WTC11 (cell line): ENCODE measurements at regions not wholly inside any gene's neighbourhood (a gene's known extent, or its start where the extent isn't known, plus 50 kb on each side); places are given as distances from the start of the nearest gene placed in this dataset.

Experiments used
- ATAC-seq: fragments of 200-7000 bp; cut with Tn5 transposase; 2 replicates; pipeline ENCODE4 v1.10.0; 2021; ENCODE audit warnings: mild to moderate bottlenecking, moderate library complexity
- CTCF ChIA-PET: fragments of 300-600 bp; sonication (Branson Sonifier 250); formaldehyde crosslinking; loops from one replicate; lab custom pipeline; 2021; ENCODE audit warnings: antibody characterized with exemption; lab: Charles Lee
- POLR2A ChIA-PET: fragments of 350-600 bp; sonication (Branson Sonifier 250); formaldehyde crosslinking; loops from one replicate; lab custom pipeline; 2021; ENCODE audit warnings: antibody characterized with exemption; lab: Charles Lee
- DNase-seq: peaks from one replicate; pipeline ENCODE4 v3.0.0; 2021; ENCODE audit warnings: low spot score
- H3K27ac Mint-ChIP-seq: 2 replicates; pipeline ENCODE4 v1.8.0; 2021; ENCODE audit warnings: mixed read lengths
- H3K27me3 Mint-ChIP-seq: 2 replicates; pipeline ENCODE4 v1.8.0; 2021; ENCODE audit warnings: low read depth, mild to moderate bottlenecking, moderate library complexity, mixed read lengths
- H3K36me3 Mint-ChIP-seq: 2 replicates; pipeline ENCODE4 v1.8.0; 2021; ENCODE audit warnings: mixed read lengths
- H3K4me1 Mint-ChIP-seq: 2 replicates; pipeline ENCODE4 v1.8.0; 2022; ENCODE audit warnings: mixed read lengths
- H3K4me3 Mint-ChIP-seq: 2 replicates; pipeline ENCODE4 v1.8.0; 2021; ENCODE audit warnings: mild to moderate bottlenecking, moderate library complexity, mixed read lengths
- H3K9me3 Mint-ChIP-seq: 2 replicates; pipeline ENCODE4 v1.8.0; 2021; ENCODE audit warnings: mixed read lengths
- AFF4 ChIP-seq: sonication (generic); formaldehyde crosslinking; IDR thresholded peaks from 2 replicates; pipeline ENCODE4 v1.8.1; 2023; ENCODE audit warnings: mild to moderate bottlenecking, missing genetic modification reagents, borderline replicate concordance
- CREB1 ChIP-seq: sonication (generic); formaldehyde crosslinking; IDR thresholded peaks from 2 replicates; pipeline ENCODE4 v1.8.0; 2023; ENCODE audit warnings: mild to moderate bottlenecking, missing genetic modification reagents
- EMX1 ChIP-seq: fragments of 250-450 bp; sonication (Bioruptor Pico); IDR thresholded peaks from 2 replicates; pipeline ENCODE4 v1.8.0; 2021; ENCODE audit warnings: mild to moderate bottlenecking
- ESRRA ChIP-seq: sonication (generic); formaldehyde crosslinking; IDR thresholded peaks from 2 replicates; pipeline ENCODE4 v1.8.1; 2022; ENCODE audit warnings: mild to moderate bottlenecking, missing genetic modification reagents, borderline replicate concordance
- FOXK1 ChIP-seq: sonication (generic); formaldehyde crosslinking; IDR thresholded peaks from 2 replicates; pipeline ENCODE4 v1.8.0; 2022; ENCODE audit warnings: mild to moderate bottlenecking, moderate library complexity, missing genetic modification reagents
- NR3C1 ChIP-seq: sonication (generic); formaldehyde crosslinking; conservative IDR thresholded peaks from 2 replicates; pipeline ENCODE4 v1.8.1; 2023; ENCODE audit warnings: low read depth, mild to moderate bottlenecking, missing genetic modification reagents
- PRRX2 ChIP-seq: fragments of 250-450 bp; sonication (Bioruptor Pico); IDR thresholded peaks from 2 replicates; pipeline ENCODE4 v1.8.0; 2021; ENCODE audit warnings: mild to moderate bottlenecking
- RELA ChIP-seq: sonication (generic); formaldehyde crosslinking; IDR thresholded peaks from 2 replicates; pipeline ENCODE4 v1.8.1; 2022; ENCODE audit warnings: missing genetic modification reagents, mild to moderate bottlenecking, borderline replicate concordance
- SP1 ChIP-seq: sonication (generic); formaldehyde crosslinking; conservative IDR thresholded peaks from 2 replicates; pipeline ENCODE4 v1.8.1; 2022; ENCODE audit warnings: missing genetic modification reagents
- TEAD1 ChIP-seq: sonication (generic); formaldehyde crosslinking; IDR thresholded peaks from 2 replicates; pipeline ENCODE4 v1.8.0; 2022; ENCODE audit warnings: mild to moderate bottlenecking, missing genetic modification reagents
- TP53 ChIP-seq: sonication (generic); formaldehyde crosslinking; IDR thresholded peaks from 2 replicates; pipeline ENCODE4 v1.8.1; 2023; ENCODE audit warnings: mild to moderate bottlenecking, missing genetic modification reagents
- ZNF138 ChIP-seq: sonication (generic); formaldehyde crosslinking; conservative IDR thresholded peaks from 2 replicates; pipeline ENCODE4 v1.8.1; 2022; ENCODE audit warnings: mild to moderate bottlenecking, moderate library complexity, missing genetic modification reagents
- ZNF219 ChIP-seq: sonication (generic); formaldehyde crosslinking; IDR thresholded peaks from 2 replicates; pipeline ENCODE4 v1.8.0; 2023; ENCODE audit warnings: missing genetic modification reagents, mild to moderate bottlenecking, borderline replicate concordance
- ZNF416 ChIP-seq: fragments of 250-450 bp; sonication (Bioruptor Pico); IDR thresholded peaks from 2 replicates; pipeline ENCODE4 v1.9.0; 2021; ENCODE audit warnings: mild to moderate bottlenecking, inconsistent platforms
- ZNF423 ChIP-seq: fragments of 250-450 bp; sonication (Bioruptor Pico); IDR thresholded peaks from 2 replicates; pipeline ENCODE4 v2.1.2; 2022; ENCODE audit warnings: mild to moderate bottlenecking, moderate library complexity
- TF ChIP-seq, protein P1 (sequence below): sonication (generic); formaldehyde crosslinking; IDR thresholded peaks from 2 replicates; pipeline ENCODE4 v1.8.1; 2023; ENCODE audit warnings: mild to moderate bottlenecking, missing genetic modification reagents, moderate library complexity
- TF ChIP-seq, protein P2 (sequence below): sonication (generic); formaldehyde crosslinking; IDR thresholded peaks from 2 replicates; pipeline ENCODE4 v1.8.1; 2022; ENCODE audit warnings: missing genetic modification reagents, borderline replicate concordance
- TF ChIP-seq, protein P3 (sequence below): sonication (generic); formaldehyde crosslinking; IDR thresholded peaks from 2 replicates; pipeline ENCODE4 v1.8.0; 2023; ENCODE audit warnings: mild to moderate bottlenecking, missing genetic modification reagents
- TF ChIP-seq, protein P4 (sequence below): sonication (generic); formaldehyde crosslinking; IDR thresholded peaks from 2 replicates; pipeline ENCODE4 v1.8.1; 2023; ENCODE audit warnings: mild to moderate bottlenecking, moderate library complexity, missing genetic modification reagents
- TF ChIP-seq, protein P5 (sequence below): fragments of 250-450 bp; sonication (Bioruptor Pico); IDR thresholded peaks from 2 replicates; pipeline ENCODE4 v1.8.0; 2021; ENCODE audit warnings: mild to moderate bottlenecking

GRCh38 chr19:21611659-21612402, 106.4 kb downstream of the ZNF429 start:
- peaks cover 59% of the 10 kb centered on the region for H3K36me3 Mint-ChIP-seq
- no peak for ATAC-seq
- TF ChIP-seq, protein P1, sequence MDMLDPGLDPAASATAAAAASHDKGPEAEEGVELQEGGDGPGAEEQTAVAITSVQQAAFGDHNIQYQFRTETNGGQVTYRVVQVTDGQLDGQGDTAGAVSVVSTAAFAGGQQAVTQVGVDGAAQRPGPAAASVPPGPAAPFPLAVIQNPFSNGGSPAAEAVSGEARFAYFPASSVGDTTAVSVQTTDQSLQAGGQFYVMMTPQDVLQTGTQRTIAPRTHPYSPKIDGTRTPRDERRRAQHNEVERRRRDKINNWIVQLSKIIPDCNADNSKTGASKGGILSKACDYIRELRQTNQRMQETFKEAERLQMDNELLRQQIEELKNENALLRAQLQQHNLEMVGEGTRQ = no peak
- TF ChIP-seq CREB1 (no peak), PRRX2 (CRISPR knock-in tag) (no peak), TP53 (CRISPR knock-in tag) (no peak), FOXK1 (CRISPR knock-in tag) (no peak), ESRRA (CRISPR knock-in tag) (no peak), EMX1 (CRISPR knock-in tag) (no peak), AFF4 (CRISPR knock-in tag) (no peak), ZNF138 (CRISPR knock-in tag) (no peak), SP1 (CRISPR knock-in tag) (no peak), NR3C1 (CRISPR knock-in tag) (no peak), ZNF423 (no peak), ZNF219 (CRISPR knock-in tag) (no peak), TEAD1 (CRISPR knock-in tag) (no peak)
- TF ChIP-seq, protein P2, sequence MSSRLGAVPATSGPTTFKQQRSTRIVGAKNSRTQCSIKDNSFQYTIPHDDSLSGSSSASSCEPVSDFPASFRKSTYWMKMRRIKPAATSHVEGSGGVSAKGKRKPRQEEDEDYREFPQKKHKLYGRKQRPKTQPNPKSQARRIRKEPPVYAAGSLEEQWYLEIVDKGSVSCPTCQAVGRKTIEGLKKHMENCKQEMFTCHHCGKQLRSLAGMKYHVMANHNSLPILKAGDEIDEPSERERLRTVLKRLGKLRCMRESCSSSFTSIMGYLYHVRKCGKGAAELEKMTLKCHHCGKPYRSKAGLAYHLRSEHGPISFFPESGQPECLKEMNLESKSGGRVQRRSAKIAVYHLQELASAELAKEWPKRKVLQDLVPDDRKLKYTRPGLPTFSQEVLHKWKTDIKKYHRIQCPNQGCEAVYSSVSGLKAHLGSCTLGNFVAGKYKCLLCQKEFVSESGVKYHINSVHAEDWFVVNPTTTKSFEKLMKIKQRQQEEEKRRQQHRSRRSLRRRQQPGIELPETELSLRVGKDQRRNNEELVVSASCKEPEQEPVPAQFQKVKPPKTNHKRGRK (CRISPR knock-in tag) = no peak
- TF ChIP-seq, protein P3, sequence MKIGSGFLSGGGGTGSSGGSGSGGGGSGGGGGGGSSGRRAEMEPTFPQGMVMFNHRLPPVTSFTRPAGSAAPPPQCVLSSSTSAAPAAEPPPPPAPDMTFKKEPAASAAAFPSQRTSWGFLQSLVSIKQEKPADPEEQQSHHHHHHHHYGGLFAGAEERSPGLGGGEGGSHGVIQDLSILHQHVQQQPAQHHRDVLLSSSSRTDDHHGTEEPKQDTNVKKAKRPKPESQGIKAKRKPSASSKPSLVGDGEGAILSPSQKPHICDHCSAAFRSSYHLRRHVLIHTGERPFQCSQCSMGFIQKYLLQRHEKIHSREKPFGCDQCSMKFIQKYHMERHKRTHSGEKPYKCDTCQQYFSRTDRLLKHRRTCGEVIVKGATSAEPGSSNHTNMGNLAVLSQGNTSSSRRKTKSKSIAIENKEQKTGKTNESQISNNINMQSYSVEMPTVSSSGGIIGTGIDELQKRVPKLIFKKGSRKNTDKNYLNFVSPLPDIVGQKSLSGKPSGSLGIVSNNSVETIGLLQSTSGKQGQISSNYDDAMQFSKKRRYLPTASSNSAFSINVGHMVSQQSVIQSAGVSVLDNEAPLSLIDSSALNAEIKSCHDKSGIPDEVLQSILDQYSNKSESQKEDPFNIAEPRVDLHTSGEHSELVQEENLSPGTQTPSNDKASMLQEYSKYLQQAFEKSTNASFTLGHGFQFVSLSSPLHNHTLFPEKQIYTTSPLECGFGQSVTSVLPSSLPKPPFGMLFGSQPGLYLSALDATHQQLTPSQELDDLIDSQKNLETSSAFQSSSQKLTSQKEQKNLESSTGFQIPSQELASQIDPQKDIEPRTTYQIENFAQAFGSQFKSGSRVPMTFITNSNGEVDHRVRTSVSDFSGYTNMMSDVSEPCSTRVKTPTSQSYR (CRISPR knock-in tag) = no peak
- no peak overlapping the region for H3K4me3 Mint-ChIP-seq
- H3K4me1 Mint-ChIP-seq = 0 out of 2 replicates have a peak, but pooled peaks cover 2% of the 10 kb centered on the region
- ChIA-PET POLR2A (no interaction called here), CTCF (no interaction called here)
- DNase-seq = no peak
- H3K27me3 Mint-ChIP-seq = peaks cover 15% of the 10 kb centered on the region
- peaks cover 71% of the 10 kb centered on the region for H3K9me3 Mint-ChIP-seq
- H3K27ac Mint-ChIP-seq = no peak overlapping the region

DNA sequence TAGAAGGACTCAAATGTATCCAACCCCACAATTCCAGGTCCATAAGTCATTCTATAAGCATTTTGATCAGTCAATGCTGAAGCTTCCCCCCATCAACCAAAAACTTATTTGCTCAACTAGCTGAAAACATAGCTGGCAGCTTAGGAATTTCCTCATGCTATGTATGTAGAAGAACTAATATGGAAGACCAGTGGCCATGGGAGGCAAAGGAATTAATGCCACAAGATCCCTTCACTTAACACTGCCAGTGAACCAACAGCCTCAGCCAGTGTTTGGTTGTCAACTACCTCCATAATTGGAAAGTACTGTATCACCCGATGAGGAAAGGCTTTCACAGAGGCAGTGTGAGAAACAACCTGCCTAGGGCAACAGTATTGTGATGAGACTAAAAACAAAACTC, 105.4 kb downstream of the ZNF429 start:
- DNase-seq (no peak), ATAC-seq (no peak)
- CTCF ChIA-PET = no interaction called here
- Mint-ChIP-seq H3K4me3 (no peak overlapping the region), H3K4me1 (0 out of 2 replicates have a peak, but pooled peaks cover 2% of the 10 kb centered on the region), H3K27me3 (peaks cover 16% of the 10 kb centered on the region), H3K36me3 (peaks cover 55% of the 10 kb centered on the region), H3K27ac (no peak overlapping the region), H3K9me3 (peaks cover 71% of the 10 kb centered on the region)
- POLR2A ChIA-PET = no interaction called here
- TF ChIP-seq ZNF416 (CRISPR knock-in tag) = no peak
- no peak for TF ChIP-seq RELA (CRISPR knock-in tag)
- TF ChIP-seq ESRRA (CRISPR knock-in tag) = no peak
- TF ChIP-seq, protein P4, sequence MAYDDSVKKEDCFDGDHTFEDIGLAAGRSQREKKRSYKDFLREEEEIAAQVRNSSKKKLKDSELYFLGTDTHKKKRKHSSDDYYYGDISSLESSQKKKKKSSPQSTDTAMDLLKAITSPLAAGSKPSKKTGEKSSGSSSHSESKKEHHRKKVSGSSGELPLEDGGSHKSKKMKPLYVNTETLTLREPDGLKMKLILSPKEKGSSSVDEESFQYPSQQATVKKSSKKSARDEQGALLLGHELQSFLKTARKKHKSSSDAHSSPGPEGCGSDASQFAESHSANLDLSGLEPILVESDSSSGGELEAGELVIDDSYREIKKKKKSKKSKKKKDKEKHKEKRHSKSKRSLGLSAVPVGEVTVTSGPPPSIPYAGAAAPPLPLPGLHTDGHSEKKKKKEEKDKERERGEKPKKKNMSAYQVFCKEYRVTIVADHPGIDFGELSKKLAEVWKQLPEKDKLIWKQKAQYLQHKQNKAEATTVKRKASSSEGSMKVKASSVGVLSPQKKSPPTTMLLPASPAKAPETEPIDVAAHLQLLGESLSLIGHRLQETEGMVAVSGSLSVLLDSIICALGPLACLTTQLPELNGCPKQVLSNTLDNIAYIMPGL (CRISPR knock-in tag) = no peak
- no peak for TF ChIP-seq CREB1
- TF ChIP-seq, protein P5, sequence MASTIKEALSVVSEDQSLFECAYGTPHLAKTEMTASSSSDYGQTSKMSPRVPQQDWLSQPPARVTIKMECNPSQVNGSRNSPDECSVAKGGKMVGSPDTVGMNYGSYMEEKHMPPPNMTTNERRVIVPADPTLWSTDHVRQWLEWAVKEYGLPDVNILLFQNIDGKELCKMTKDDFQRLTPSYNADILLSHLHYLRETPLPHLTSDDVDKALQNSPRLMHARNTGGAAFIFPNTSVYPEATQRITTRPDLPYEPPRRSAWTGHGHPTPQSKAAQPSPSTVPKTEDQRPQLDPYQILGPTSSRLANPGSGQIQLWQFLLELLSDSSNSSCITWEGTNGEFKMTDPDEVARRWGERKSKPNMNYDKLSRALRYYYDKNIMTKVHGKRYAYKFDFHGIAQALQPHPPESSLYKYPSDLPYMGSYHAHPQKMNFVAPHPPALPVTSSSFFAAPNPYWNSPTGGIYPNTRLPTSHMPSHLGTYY (CRISPR knock-in tag) = no peak
